HG02763 (cell line): ENCODE measurements at regions not wholly inside any gene's neighbourhood (a gene's known extent, or its start where the extent isn't known, plus 50 kb on each side); places are given as distances from the start of the nearest gene placed in this dataset.
"Not testable (repeated sequence)": the region's sequence is repeated elsewhere in the genome, so short reads cannot be mapped to it uniquely, and the experiment has no call there.

Experiments used
- ATAC-seq: cut with Tn5 transposase; IDR thresholded peaks from one replicate; pipeline ENCODE4 v1.9.1; 2021; ENCODE audit warnings: mild to moderate bottlenecking, moderate library complexity; ENCODE audit not compliant: unreplicated experiment

DNA sequence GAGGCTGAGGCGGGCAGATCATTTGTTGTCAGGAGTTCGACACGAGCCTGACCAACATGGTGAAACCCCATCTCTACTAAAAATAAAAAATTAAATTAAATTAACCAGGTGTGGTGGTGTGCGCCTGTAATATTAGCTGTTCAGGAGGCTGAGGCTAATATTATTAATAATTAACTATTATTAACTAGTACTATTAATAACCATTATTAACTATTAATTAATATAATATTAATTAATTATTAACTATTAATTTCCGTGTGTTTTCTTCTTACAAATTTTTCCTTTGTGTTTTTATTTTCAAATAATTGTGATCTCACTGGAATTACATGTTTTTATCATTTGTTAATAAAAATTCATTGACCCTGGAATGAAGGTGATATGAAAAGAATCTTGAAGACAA is 557.4 kb upstream of the ADGRB3 start:
- ATAC-seq = no peak

DNA sequence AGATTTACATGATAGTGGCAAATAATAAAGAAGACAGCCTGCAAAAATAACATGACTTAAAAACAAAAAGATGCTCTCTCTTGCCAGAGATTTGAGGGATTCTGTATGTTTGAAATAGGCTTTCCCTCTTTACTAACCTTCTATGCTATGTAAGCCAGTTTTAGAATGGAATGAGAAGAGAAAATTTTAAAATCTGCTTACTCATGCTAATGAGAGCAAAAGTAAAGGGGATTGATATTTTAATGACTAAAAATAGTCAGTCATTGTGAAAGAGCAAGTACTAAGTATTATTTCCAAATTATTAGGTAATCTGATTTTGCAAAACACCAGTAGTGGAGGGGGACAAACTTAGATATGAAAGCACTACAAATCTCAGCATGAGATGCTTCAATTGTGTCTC is 563.3 kb upstream of the ADGRB3 start:
- ATAC-seq = no peak

DNA sequence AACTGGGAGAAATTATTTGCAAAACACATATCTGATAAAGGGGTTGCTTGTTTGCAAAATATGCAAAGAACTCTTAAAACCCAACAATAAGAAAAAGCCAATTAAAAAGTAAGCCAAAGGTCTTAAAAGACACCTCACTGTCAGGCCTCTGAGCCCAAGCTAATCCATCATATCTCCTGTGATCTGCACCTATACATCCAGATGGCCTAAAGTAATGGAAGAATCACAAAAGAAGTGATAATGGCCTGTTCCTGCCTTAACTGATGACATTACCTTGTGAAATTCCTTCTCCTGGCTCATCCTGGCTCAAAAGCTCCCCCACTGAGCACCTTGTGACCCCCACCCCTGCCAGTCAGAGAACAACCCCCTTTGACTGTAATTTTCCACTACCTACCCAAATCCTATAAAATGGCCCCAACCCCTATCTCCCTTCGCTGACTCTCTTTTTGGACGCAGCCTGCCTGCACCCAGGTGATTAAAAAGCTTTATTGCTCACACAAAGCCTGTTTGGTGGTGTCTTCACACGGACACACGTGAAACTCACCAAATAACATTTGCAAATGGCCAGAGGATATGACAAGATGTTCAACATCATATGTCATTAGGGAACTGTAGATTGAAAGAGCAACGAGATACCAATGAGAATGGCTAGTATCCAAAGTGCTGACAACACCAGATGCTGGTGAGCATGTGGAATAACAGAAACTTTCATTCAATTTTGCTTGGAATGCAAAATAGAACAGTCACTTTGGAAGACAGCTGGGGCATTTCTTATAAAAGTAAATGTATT is 565.0 kb upstream of the ADGRB3 start:
- no peak for ATAC-seq

DNA sequence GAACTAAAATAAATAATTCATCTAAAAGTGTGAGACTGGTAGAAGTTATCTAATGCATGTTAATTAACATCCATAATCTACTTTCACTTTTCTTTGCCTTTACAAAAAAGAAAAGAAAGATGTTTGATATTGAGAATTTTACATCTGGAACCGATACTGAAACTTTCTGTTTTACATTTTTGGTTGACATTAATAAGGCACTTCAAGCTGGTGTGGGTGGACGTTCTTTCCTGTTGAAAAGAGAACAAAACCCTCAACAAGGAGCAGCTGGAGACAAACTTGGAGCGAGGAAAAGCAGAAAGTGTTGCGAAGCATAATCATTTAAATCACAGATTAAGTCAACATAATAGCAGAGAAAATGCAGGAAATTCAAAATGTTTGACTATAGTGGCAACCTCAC is 575.2 kb upstream of the ADGRB3 start:
- ATAC-seq = no peak

DNA sequence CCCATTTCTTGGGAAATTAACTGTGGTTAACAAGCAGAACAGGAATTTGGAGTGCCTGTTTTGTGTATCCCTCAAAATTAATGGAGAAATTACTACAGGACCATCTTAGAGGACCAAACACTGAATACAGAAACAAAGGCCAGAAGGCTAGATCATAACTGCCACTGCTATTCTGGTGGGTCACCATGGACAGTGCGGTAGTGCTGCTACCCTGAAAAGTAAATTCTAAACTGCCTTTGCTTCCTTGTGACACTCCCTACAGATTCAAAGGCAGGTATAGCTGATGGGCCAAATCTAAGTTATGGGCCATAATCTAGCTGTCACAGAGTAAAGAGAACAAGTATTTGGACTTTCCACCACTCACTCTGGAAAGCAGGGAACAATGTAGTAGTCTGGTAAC is 575.8 kb upstream of the ADGRB3 start:
- no peak for ATAC-seq

DNA sequence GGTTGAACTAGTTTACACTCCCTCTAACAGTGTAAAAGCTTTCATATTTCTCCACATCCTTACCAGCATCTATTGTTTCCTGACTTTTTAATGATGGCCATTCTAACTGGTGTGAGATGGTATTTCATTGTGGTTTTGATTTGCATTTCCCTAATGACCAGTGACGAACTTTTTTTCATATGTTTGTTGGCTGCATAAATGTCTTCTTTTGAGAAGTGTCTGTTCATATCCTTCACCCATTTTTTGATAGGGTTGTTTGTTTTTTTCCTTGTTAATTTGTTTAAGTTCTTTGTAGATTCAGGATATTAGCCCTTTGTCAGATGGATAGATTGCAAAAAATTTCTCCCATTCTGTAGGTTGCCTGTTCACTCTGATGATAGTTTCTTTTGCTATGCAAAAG is 578.5 kb upstream of the ADGRB3 start:
- ATAC-seq = not testable (repeated sequence)

DNA sequence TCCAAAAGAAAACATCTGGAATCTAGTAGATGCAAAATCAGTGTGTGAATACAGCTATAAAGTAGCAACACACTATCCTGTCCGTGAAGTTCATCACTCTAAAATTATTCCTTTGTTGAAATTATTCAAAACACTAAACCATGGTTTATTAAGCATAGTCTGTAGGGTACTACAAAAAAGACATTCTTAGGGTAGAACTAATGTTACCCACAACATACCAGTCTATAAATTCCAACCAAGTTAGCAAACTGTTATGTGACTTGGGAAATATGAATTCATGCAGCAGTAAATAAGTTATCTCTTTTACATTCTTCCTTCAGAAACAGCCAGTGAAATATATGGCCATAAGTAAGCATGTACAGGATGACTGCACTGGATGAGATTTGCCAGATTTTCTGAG is 580.3 kb upstream of the ADGRB3 start:
- ATAC-seq = no peak

DNA sequence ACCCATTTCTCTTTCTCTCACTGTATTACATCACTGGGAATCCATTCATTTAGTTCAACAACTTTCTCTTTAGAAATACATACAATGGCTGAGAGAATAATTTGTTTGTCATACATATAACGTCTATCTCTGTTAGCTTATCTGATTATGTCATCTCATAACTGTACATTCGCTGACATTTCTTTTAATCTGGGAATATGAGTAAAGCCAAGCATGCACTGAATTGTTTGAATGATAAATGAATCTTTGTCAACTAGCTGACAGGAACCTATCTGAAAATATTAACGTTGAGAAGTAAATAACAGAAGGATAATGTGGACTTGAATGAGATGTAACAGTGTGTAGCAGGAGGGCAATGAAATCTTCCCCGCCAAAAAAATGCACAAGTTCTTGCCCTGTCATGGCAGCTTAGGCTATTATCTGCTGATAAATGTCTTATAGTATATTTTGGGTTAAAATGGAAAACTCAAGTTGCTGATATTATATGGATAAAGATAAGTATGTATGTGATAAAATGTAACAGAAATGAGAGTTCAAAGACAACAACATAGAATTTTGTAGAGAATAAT is 581.2 kb upstream of the ADGRB3 start:
- ATAC-seq = no peak

DNA sequence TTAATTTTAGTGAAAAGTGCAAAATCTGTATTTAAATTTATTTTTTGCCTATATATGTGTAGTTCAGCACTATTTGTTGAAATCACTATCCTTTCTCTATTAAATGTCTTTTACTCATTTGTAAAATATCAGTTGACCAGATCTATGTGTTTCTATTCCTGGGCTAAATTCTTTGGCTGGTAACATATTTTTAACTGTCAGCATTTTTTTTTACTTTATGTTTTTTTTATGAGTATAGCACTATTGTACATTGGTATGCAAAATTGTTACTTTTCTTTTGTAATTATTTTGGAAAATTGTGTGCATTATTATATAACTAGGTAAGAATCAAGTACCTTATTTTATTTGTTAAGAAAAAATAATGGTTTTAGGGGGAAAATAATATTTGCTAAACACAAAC is 582.8 kb upstream of the ADGRB3 start:
- no peak for ATAC-seq

DNA sequence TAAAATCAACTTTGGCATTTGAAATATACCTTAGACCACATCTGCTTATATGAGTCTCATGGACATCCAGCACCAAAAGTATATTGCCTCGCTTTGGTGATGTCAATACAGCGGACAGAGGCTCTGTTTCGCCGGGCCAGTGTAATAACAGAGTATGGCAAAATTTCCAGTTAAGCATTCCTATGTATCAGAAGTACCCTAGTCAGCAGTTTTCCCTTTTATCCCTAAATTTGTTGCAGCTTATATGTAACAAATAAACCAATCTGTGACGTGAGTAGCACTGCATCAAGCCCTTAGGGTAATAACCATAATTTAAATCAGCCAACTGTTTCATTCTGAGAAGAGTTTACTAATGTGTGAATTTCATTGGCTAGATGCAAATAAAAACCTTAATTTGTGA is 585.5 kb upstream of the ADGRB3 start:
- ATAC-seq = no peak

DNA sequence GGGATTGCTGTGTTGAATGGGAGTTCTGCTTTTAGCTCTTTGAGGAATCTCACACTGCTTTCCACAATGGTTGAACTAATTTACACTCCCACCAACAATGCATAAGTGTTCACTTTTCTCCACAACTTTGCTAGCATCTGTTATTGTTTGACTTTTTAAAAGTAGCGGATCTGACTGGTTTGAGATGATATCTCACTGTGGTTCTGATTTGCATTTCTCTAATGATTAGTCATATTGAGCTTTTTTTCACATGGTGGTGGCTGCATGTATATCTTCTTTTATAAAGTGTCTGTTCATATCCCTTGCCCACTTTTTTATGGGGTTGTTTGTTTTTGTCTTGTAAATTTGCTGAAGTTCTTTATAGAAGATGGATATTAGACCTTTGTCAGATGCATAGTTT is 588.3 kb upstream of the ADGRB3 start:
- ATAC-seq = no peak

DNA sequence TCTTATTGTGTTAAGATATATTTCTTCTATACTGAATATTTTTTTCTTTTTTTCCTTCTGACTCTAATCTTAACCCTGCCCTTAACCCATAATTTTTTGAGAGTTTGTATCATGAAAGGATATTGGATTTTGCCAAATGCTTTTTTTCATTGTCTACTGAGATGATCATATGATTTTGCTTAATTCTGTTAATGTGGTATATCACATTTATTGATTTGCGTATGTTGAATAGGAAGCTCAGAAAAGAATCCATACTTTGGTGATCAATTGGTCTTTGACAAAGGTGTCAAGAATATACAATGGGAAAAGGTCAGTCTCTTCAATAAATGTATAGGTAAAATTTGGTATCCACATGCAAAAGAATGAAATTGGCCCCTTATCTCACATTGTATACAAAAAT is 588.8 kb upstream of the ADGRB3 start:
- ATAC-seq = no peak

DNA sequence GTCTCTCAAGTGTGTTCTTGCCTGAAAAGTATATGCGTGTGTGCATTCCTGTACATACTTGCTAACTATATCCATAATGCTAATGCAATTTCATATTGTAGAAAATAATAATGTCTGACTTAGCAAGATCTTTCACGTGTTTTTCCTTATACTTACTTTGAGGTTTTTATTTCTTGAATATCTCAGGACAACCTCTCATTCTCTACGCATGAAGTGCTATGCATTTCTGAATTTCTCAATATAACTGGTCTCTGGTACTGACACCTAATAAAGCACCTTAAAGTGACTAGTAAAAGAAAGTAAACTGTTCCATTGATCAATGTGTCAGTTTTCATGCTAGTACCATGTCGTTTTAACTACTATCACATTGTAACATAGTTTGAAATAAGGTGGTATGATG is 589.9 kb upstream of the ADGRB3 start:
- ATAC-seq = no peak

DNA sequence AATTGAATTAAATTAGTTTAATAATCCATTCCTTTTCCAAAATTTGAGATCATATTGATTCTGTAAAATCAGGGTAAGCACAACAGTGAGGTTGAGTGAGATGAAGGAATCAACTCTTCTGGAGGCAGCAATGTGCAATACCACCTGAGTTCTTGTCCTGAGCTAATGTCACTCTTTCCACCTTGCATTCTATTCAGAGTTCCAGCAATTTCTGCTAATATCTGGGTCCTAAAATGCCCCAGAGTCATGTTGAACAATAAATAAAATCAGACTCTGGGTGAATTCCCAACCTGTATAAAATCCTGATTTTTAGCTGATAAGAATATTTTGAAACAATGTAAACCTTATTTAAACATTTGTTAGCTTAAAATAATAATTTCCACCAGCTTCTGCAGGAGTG is 590.8 kb upstream of the ADGRB3 start:
- ATAC-seq = no peak

DNA sequence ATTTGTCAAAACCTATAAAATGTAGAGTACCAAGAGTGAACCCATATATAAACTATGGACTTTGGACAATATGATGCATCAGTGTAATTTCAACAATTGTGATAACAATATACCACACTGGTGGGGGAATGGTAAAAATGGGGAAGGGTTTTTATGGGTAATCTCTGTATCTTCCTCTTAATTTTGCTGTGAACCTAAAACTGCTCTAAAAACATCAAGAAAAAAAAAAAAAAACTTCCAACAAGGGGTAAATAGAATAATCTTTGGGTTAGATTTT is 592.0 kb upstream of the ADGRB3 start:
- no peak for ATAC-seq

DNA sequence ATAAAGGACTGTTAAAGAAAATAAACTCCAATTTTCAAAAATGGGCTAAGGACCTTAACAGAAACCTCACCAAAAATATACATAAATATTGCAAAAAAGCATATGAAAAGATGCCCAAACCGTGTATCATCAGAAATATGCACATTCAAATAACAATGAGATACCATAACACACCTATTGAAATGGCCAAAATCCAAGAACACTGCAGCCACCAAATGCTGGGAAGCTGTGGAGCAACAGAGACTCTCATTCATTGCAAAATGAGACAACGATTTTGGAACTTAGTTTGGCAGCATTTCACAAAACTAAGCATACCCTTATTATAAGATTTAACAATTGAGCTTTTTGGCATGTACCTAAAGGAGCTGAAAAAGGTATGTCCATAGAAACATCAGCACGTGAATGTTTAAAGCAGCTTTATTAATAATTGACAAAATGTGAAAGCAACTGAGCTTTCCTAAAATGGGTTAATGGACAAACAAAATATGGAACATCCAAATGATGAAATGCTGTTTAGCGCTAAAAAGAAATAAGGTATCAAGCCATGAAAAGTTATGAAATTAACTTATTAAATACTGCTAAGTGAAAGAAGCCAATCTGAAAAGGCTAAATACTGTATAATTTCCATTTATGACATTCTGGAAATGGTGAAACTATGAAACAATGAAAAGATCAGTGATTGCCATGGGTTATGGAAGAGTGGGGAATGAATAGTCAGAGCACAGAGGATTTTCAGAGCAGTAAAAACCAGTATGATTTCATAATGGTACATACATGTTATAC is 592.6 kb upstream of the ADGRB3 start:
- no peak for ATAC-seq

DNA sequence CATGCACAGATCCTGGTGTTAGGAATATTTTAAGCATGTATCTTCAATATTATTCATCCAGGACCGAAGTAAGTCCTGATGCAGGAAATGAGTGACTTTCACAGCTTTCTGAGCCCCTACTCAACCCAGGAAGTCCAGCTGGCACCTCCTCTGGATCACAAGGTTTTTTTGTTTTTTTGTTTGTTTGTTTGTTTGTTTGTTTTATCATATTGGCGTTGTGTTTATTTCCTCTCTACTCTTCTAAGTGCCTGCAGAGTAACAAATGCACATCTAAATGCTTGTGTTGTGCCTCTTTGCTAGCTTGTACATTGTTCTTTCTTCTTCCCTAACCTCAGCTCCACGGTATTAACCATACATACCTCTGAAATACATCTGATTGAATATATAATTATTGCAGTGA is 594.3 kb upstream of the ADGRB3 start:
- no peak for ATAC-seq

DNA sequence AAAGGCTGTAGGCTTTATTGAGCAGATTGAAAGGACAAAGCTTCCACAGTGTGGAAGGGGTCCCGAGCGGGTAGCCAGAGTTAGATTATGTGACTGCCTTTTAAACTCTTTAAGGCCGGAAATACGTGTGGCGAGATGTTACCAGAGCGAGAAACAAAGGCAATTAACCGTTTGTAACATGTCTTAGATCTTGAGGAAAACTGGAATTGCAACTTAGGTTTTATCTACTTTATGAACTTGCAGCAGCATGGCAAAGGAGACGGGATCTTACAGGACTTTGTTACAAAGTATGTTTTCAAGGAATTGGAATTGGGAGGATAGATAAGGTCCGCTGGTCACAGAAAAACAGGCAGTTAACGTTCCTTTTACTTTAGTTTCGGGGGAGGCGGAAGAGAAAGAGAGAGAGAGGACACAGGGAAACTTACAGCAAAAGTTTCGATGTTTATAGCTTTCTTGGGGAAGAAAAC is 594.7 kb upstream of the ADGRB3 start:
- no peak for ATAC-seq

DNA sequence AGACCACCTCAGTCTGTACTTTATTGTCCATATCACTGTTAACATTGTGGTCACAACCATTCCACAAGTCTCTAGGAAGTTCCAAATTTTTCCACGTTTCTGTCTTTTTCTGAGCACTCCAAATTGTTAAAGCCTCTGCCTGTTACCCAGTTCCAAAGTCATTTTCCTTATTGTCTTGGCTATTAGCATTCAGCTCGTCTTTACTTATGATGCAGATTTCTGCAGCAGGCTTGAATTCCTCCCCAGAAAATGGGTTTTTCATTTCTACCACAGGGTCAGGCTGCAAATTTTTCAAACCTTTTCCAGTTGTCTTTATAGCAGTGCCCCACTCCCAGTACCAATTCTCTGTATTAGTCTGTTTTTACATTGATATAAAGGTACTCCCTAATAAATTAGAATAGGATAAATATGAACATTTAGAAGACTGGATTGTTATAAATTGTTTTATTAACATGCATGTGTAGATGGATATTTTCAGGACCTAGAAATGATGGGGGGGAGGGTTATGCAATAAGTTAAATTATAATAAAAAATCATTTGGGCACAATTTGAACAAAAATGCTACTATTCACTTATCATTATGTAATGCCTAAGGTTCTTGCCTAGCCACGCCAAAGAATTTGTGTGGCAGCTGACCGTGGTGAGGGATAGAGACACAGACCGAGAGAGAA is 595.3 kb upstream of the ADGRB3 start:
- ATAC-seq = no peak

DNA sequence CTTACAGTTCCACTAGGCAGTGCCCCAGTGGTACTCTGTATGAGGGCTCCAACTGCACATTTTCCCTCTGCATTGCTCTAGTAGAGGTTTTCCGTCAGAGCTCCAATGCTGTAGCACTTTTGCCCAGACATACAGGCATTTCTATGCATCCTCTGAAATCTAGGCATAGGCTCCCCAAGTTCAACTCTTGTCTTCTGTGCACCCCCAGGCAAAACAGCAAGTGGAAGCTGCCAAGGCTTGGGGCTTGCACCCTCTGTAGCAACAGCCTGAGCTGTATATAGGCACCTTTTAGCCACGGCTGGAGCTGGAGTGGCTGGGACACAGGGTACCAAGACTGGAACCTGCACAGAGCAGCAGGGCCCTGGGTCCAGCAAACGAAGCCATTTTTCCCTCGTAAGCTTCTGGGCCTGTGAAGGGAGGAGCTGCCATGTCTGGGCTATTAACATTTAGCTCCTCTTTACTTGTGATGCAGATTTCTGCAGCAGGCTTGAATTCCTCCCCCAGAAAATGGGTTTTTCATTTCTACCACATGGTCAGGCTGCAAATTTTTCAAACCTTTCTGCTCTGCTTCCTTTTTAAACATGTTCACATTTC is 596.2 kb upstream of the ADGRB3 start:
- no peak for ATAC-seq

DNA sequence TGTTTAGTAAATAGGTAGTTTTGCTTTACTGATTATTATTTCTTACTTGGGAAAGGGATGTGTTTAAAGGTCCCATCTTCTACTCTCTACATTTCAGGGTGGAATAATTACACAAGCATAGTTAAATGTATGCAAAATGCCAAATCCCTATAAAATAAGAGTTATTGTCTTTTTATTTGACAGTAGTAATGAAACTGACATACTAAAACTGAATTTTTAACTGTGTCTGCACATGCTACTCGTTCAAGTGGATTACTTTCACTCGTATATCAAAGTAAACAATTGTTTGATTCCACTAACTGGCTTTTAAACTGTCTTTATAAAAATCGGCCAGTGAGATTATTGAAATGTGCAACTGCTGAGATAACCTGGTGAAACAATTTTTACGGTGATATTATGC is 602.9 kb upstream of the ADGRB3 start:
- no peak for ATAC-seq
